Uterus (tissue), 2 donors: ENCODE measurements at regions not wholly inside any gene's neighbourhood (a gene's known extent, or its start where the extent isn't known, plus 50 kb on each side); places are given as distances from the start of the nearest gene placed in this dataset.

Source experiments
- CTCF ChIP-seq, 4 experiments: fragments of 200-600 bp in 2 of 4; fragments of 450-650 bp in 2 of 4; sonication (generic) in 2 of 4; IDR thresholded peaks; one replicate each; pipeline ENCODE4 v1.5.1; 2016 to 2019; ENCODE audit warnings: antibody characterized with exemption in 4 of 4, mild to moderate bottlenecking in 2 of 4, moderate library complexity in 1 of 4
- POLR2A ChIP-seq, 2 donors: fragments of 450-650 bp; IDR thresholded peaks; one replicate each; pipeline ENCODE4 v1.6.1; 2016; ENCODE audit warnings: antibody characterized with exemption in 2 of 2, mild to moderate bottlenecking in 1 of 2, moderate library complexity in 1 of 2

GRCh38 chr3:8236264-8236663 lies 265.4 kb upstream of the LMCD1 start:
- TF ChIP-seq CTCF (IDR thresholded peaks at IDR 0.05) (no peak), POLR2A (IDR thresholded peaks at IDR 0.05) (no peak)
